Head of caudate nucleus (tissue), 42 donors: ENCODE measurements at regions not wholly inside any gene's neighbourhood (a gene's known extent, or its start where the extent isn't known, plus 50 kb on each side); places are given as distances from the start of the nearest gene placed in this dataset.

Experiments
- DNase-seq, 42 donors: peaks; one replicate each; pipeline versions ENCODE4 v3.0.0 to v3.0.0-alpha.2; 2020 to 2021; ENCODE audit warnings: mixed read lengths in 7 of 42
- intact Hi-C: fragments of 100-400 bp; cut with DNase I; formaldehyde crosslinking; loops from one replicate; pipeline ENCODE4 v1.15.0; 2022

GRCh38 chr9:81237565-81238231 lies 451.6 kb downstream of the TLE1 start:
- intact Hi-C loops = no loop called here

GRCh38 chr9:81234924-81235610 lies 454.3 kb downstream of the TLE1 start:
- intact Hi-C loops = no loop called here
- no peak for DNase-seq

More at GRCh38 chr9:81237565-81238231, 451.6 kb downstream of the TLE1 start:
- DNase-seq = no peak

GRCh38 chr9:81231011-81231410 lies 458.3 kb downstream of the TLE1 start:
- intact Hi-C loops = no loop called here
- no peak for DNase-seq

- intact Hi-C loops = no loop called here
These were observed 461.7 kb downstream of the TLE1 start for GRCh38 chr9:81227507-81228245.

GRCh38 chr9:81225596-81225995 lies 463.8 kb downstream of the TLE1 start:
- intact Hi-C loops = no loop called here
- no peak for DNase-seq

More at GRCh38 chr9:81227507-81228245, 461.7 kb downstream of the TLE1 start:
- DNase-seq = peak in 12 of 42 donors; percentile 6 to 57 (median 20)

GRCh38 chr9:81224166-81225081 lies 464.9 kb downstream of the TLE1 start:
- DNase-seq = no peak
- intact Hi-C loops = no loop called here

- intact Hi-C loops = no loop called here
- no peak for DNase-seq
These were observed 474.4 kb downstream of the TLE1 start for GRCh38 chr9:81214975-81215374.

GRCh38 chr9:81213456-81213855 lies 475.9 kb downstream of the TLE1 start:
- intact Hi-C loops = no loop called here
- DNase-seq = no peak

GRCh38 chr9:81211741-81212140 lies 477.6 kb downstream of the TLE1 start:
- intact Hi-C loops = no loop called here
- DNase-seq = no peak

- intact Hi-C loops = no loop called here
- peak in 1 of 42 donors; percentile 36 for DNase-seq
These were observed 481.7 kb downstream of the TLE1 start for GRCh38 chr9:81207651-81208050.

- DNase-seq = no peak
- intact Hi-C loops = no loop called here
These were observed 487.1 kb downstream of the TLE1 start for GRCh38 chr9:81202292-81202691.

GRCh38 chr9:81195206-81195605 lies 494.1 kb downstream of the TLE1 start:
- DNase-seq = no peak
- intact Hi-C loops = no loop called here

GRCh38 chr9:81193362-81194339 lies 495.7 kb downstream of the TLE1 start:
- intact Hi-C loops = no loop called here
- DNase-seq = no peak

GRCh38 chr9:81191222-81191621 lies 498.1 kb downstream of the TLE1 start:
- intact Hi-C loops = no loop called here
- no peak for DNase-seq

GRCh38 chr9:81190659-81191058 lies 498.7 kb downstream of the TLE1 start:
- intact Hi-C loops = no loop called here
- DNase-seq = no peak

- intact Hi-C loops = no loop called here
These were observed 505.6 kb downstream of the TLE1 start for GRCh38 chr9:81183761-81184160.

GRCh38 chr9:81182431-81182830 lies 506.9 kb downstream of the TLE1 start:
- intact Hi-C loops = no loop called here

More at GRCh38 chr9:81183761-81184160, 505.6 kb downstream of the TLE1 start:
- DNase-seq = no peak

GRCh38 chr9:81174023-81174422 lies 515.3 kb downstream of the TLE1 start:
- no peak for DNase-seq

More at GRCh38 chr9:81182431-81182830, 506.9 kb downstream of the TLE1 start:
- no peak for DNase-seq

More at GRCh38 chr9:81174023-81174422, 515.3 kb downstream of the TLE1 start:
- intact Hi-C loops = no loop called here
